HG02885 (cell line): ENCODE measurements at regions not wholly inside any gene's neighbourhood (a gene's known extent, or its start where the extent isn't known, plus 50 kb on each side); places are given as distances from the start of the nearest gene placed in this dataset.

ENCODE experiments used
- ATAC-seq: cut with Tn5 transposase; IDR thresholded peaks from one replicate; pipeline ENCODE4 v1.9.1; 2021; ENCODE audit warnings: mild to moderate bottlenecking; ENCODE audit not compliant: unreplicated experiment, poor library complexity

DNA sequence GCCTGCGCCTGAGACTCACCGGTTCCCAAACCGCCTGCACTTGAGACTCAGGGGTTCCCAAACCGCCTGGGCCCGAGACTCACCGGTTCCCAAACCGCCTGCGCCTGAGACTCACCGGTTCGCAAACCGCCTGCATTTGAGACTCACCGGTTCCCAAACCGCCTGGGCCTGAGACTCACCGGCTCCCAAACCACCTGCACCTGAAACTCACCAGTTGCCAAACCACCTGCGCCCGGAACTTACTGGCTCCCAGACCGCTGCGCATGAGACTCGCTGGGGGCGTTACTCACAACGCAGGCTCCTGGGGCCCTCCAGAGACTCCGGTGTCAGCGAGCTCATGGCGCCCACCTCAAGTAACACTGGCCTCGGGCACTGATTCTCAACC lies 90.2 kb downstream of the DACT2 start:
- no peak for ATAC-seq

DNA sequence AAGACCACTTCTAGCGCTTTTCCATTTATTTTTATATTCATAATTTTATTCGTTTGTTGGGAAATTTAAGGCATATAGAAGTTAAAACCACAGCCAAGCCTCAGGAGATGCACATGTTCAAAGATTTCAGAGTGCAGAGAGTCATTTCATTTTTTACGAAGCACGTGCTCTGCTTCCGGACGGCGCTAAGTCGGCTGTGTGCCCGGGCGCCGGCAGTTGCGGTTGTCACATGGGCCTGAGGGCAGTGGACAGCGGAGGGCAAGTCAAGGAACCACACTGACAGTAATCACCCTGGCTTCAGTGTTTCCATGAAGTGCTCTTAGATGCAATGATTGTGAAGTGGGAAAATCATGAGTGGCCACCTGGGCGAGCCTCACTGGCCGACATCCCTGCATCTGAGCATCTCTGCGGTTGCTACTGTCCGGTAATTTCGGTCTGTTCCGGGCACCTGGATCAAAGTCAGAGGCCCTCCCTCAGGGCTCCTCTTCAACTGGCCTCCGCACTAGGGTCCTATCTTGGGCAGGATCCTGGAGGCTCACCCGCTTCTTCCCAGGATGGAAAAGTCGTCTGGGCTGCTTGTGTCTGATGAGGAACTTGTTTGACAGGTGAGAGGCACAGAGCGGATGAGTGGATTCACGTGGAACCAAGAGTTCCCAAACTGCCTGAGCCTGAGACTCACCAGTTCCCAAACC lies 90.8 kb downstream of the DACT2 start:
- no peak for ATAC-seq

DNA sequence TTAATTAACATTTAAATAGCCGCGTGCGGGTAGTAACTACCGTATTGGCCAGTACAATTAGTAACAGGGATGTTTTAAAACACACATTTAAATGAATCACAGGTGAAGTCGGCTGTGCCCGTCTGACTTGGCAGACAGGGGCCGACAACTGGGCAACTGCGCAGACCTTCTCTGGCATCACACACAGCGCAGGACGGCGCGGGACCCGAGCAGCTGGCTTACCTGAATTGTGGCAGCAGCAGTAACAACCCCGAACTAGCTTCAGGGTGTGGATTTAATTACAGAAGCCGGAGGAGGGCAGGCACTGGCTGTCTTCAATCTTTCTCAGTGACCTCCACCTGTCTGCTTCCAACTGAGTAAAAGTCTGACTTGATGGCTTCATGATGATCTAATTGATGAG lies 91.7 kb downstream of the DACT2 start:
- ATAC-seq = no peak

GRCh38 chr6:168226902-168227318 lies 92.7 kb downstream of the DACT2 start:
- no peak for ATAC-seq

DNA sequence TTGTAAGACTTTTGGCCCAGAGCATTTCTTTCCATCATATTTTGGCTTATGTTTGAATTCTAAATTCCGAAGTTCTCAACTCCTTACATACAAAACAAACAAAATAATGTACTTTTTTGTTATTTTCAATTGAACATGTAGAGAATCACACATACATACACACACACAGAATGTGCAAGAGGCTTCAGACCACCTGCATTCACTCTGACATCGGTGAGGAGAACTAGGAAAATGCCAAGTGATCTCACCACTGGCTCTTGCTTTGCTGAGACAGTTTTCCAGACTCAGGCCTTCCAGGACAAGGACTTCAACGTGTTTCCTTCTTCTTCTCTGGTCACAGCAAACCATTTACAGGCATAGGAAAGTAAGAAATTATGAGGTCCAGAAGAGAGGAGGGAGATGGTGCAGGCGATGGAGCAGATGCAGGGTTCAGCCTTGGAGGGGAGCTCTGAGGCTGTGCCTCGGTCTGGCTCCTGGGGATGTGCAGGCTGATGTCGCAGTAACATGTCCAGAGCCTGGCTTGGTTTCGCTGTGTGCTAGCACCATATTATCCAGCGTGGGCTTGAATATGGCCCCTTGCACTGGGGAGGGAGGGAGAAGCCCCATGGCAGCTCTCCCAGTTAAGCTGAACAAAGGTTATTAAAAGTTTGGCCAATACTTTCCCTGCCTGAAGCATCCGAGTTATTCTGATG lies 93.4 kb downstream of the DACT2 start:
- no peak for ATAC-seq

DNA sequence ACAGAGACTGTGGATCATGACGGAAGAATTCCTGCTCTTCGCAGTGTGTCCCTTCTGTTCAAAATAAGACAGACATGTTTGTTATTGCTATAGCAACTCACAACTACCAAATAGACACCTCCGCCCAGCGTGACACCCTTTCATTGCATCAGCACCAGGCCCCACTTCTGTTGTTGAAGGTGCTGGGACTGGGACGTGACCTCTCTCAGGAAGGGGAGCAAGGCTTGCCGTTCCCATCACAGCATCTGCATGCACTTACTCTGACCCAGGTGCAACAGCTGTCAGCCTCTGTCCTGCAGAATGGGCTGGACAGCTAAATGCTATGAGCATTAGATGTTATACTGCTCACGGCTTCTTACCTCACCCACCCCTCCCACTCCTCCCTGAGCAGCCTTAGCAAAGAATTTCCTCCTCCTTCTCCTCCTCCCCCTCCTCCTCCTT lies 94.1 kb downstream of the DACT2 start:
- no peak for ATAC-seq

DNA sequence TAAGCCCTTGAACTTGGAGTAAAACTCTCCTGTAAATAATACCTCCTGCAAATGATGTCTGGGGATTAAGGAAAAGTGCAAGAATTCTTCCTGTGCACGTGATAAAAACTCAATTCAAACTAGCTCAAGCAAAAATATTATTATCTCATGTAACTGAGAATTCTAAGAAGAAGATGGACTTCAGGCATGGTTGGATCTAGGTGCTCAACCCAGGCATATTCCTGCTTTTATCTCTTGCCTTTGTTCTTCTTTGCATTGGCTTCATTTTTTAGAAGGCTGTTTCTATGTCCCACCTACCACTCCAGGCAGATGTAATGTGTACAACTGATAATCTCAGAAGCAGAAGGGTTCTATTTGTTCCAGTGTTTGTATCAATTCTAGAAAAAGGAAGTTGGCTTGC lies 95.8 kb downstream of the DACT2 start:
- ATAC-seq = no peak

DNA sequence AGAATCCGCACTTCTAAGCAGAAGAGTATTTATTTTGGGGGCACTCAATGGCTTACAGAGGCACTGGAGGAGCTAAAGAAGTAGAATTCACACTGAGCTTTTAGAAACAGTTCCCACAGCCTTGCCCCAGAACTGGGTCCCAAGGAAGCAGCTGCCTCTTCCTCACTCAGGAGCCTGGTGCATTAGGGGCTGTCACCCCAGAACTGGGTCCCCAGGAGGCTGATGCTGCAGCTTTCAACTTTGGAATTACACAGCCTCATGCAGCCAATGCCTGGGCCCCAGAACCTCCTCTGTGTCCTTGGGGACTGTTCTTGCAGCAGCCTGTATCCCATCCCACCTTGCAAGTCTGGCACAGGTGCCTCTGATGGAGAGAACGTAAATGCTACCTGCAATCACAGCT lies 96.4 kb downstream of the DACT2 start:
- ATAC-seq = no peak

DNA sequence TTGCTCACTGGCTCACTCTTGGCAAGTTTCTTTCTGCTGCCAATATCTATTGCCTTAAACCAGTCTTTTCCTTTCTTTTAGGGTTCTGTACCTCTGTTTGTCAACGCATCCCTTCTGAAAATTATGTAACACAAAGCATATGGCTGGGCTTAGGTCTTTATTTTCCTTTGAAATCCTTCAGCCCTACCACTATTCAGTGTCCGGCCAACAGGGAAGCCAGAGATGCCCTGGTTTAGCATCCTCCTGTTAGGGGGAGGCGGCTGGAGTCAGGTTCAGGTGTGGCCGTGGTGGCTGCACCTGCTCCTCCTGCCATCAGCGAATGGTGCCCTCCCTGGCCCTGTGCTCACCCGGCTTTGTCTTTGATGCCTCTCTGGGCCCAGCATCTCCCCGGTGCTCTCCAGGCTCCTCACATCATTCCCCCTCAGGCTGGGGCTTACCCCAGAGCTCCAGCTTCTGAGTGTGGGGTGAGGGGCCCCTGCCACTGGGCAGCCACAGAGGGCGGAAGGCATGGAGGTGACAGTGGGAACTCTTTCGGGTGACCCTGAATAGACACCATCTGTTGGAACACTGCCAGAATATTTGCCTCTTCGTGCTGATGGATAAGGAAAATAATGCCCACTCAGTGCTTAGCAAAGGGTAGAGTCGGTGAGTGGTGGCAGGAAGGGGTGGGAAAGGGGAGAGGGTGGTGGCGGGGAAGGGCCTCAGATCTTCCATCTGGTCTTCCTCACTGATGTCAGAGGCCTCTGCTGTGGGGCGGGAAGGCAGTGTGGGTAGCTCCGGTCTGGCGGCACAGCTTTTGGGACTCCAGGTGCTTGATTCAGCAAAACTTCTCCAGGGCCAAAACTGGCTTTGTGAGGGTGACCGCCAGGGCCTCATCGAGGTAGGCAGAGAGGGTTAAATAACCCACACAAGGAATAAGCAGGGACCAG lies 97.2 kb downstream of the DACT2 start:
- ATAC-seq = no peak

DNA sequence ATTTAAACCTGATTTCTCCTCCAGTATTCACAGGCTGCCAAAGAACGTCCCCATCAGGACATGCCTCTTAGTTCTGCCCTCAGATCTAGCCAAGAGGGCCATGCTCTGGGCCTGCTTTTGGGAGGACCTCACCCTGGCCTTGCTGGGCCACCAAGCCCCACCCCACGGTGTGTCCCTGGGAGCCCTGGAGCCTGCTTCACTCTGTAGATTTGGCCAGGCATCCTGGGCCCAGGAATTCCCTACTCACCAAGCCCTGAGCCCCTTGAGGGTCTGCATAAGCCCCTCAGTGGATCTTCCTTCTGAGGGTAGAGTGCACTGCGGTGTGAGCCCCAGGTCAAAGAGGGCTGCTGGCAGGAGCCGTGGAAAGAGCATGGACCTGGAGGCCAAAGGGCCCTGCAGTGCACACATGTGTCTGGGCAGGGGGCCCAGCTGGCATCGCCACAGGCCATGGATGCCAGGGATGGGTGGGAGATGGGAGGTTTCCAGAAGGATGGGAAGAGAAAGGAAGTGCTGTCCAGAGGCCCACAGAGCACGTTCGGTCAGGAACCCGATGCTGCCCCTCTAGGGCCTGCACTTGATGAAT lies 98.0 kb downstream of the DACT2 start:
- ATAC-seq = no peak

DNA sequence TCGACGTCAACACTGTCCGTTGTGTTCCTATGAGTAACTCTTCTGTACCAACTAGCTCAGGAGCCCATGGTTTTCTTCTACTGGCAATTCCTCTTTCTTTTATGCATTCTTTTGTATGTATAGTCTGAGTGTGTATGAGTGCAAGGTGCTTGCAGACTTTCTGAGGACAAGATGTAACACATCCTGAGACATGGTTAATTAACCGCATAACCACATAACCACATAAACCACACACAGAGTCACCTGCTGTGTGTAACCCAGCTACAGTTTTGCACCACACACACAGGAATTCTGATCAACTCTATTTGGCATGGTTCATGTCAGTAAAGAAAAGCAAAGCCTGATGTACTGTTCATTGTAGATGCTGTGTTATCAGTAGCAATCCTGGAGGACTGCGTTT lies 98.6 kb downstream of the DACT2 start:
- ATAC-seq = no peak

GRCh38 chr6:168219804-168220203 lies 99.8 kb downstream of the DACT2 start:
- no peak for ATAC-seq

DNA sequence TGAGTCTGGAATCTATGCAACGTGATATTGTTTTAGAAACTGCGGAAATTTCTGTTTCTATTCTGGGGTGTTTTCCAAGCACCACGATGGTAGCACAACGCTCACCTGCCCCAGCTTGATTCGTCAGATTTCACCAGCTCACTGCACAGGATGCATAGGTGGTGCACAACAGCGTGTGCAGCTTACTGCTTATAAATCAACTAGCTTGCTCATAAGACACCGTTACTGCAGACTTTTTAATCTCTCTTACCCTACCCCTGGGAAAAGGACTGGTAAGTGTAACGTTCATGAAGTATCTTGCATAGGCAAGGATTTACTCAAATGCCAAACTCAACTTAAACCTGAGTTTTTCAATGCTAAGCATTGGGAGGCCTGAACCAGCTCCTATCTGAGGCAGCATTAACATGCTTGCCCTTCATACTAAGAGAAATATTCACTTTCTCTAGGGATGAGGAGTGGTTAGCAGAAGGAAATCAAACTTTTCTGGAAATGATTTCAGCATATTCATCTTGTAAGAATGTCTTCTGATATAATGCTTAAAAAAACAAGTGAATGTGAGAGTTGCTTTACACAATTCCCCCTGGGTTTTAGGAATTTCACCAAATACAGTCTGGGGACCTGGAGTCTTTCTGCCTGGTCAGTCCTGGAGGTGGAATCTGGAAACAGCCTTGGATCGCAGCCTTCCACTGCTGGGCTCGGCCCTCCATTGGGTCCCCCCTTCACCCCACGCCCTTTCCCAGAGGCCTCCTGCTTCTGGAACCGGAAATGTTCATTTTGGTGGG lies 100.6 kb downstream of the DACT2 start:
- ATAC-seq = no peak

- ATAC-seq = no peak
Observed at GRCh38 chr6:168217880-168218537, 101.6 kb downstream of the DACT2 start.

GRCh38 chr6:168217216-168217879 lies 102.2 kb downstream of the DACT2 start:
- ATAC-seq = no peak

DNA sequence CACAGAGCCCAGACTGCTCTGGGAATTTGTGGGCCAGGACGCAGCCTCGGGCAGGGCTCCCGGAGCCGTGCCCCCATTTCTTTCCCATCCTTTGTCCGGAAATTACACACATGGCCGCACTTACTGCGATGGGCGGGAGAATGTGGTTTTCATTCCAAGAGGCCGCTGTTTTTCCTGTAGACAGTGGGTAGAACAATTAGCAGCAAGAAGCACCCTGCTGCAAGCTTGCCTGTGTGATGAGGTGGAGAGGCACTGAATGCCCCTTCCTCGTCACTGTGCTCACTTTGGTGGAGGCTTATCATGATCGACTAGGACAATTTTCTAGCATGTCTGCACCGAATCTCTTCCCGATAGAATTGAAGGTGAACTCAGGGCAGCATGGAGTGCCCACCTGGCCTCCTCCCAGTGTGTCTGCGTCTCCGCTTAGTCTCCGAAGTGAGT lies 102.8 kb downstream of the DACT2 start:
- no peak for ATAC-seq

DNA sequence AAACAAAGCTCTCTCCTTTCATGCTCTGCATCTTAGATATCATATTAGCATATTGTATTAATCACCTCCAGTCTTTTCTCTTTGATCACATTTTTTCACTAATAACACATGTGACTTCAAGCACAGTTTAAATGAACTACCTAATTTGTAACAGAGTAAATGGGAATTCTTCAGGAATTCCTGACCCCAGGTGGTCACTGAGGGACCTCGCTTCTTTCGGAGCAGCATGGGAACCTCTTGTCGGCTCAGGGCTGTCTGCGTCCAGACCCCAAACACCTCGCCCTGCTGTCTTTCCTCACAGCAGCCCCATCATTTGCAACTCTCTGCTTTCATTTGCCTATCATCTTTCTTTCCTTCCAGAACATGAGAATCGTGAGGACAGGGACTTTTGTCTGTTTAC lies 103.5 kb downstream of the DACT2 start:
- ATAC-seq = no peak

GRCh38 chr6:168215121-168215808 lies 104.3 kb downstream of the DACT2 start:
- no peak for ATAC-seq
